ENCODE measurements at regions not wholly inside any gene's neighbourhood (a gene's known extent, or its start where the extent isn't known, plus 50 kb on each side); places are given as distances from the start of the nearest gene placed in this dataset.

DNA sequence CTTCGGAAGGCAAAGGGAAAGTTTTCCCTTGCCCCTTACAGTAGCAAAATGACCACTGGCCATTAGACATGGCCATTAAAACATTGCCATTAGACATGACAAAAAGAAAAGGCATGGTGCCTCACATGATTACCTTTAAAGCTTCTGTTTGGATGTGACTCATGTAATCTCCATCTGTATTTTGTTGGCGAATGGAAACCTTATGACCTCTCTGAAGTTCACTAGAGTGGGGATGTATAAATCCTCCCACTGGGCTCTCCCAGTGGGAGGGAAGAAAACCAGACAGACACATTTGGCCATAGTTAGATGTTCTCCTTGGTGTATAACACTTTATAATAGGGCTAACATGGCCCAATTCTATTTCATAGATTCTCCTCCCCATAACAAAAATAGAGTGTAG is 152.6 kb downstream of the MAGEB17 start:
- TF ChIP-seq, protein P1, sequence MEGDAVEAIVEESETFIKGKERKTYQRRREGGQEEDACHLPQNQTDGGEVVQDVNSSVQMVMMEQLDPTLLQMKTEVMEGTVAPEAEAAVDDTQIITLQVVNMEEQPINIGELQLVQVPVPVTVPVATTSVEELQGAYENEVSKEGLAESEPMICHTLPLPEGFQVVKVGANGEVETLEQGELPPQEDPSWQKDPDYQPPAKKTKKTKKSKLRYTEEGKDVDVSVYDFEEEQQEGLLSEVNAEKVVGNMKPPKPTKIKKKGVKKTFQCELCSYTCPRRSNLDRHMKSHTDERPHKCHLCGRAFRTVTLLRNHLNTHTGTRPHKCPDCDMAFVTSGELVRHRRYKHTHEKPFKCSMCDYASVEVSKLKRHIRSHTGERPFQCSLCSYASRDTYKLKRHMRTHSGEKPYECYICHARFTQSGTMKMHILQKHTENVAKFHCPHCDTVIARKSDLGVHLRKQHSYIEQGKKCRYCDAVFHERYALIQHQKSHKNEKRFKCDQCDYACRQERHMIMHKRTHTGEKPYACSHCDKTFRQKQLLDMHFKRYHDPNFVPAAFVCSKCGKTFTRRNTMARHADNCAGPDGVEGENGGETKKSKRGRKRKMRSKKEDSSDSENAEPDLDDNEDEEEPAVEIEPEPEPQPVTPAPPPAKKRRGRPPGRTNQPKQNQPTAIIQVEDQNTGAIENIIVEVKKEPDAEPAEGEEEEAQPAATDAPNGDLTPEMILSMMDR (IDR thresholded peaks at IDR 0.05; ENCODE audit: low read length), result no peak
- TF ChIP-seq EZH2 (optimal IDR thresholded peaks at IDR 0.05; ENCODE audit: low read depth, low read length), result no peak
